Head of caudate nucleus (tissue), 42 donors: ENCODE measurements at regions not wholly inside any gene's neighbourhood (a gene's known extent, or its start where the extent isn't known, plus 50 kb on each side); places are given as distances from the start of the nearest gene placed in this dataset.

Source experiments
- DNase-seq, 42 donors: peaks; one replicate each; pipeline versions ENCODE4 v3.0.0 to v3.0.0-alpha.2; 2020 to 2021; ENCODE audit warnings: mixed read lengths in 7 of 42
- intact Hi-C: fragments of 100-400 bp; cut with DNase I; formaldehyde crosslinking; loops from one replicate; pipeline ENCODE4 v1.15.0; 2022

GRCh38 chr9:107870927-107871680 is 381.5 kb upstream of the KLF4 start:
- DNase-seq, result no peak
- intact Hi-C loops, result no loop called here

- intact Hi-C loops, result no loop called here
- DNase-seq, result no peak
Observed at GRCh38 chr9:107870221-107870620, 380.7 kb upstream of the KLF4 start.

GRCh38 chr9:107869111-107869510 is 379.5 kb upstream of the KLF4 start:
- no peak for DNase-seq
- intact Hi-C loops, result no loop called here

- intact Hi-C loops, result no loop called here
- no peak for DNase-seq
Observed at GRCh38 chr9:107868186-107868585, 378.6 kb upstream of the KLF4 start.

- DNase-seq, result no peak
- intact Hi-C loops, result no loop called here
Observed at GRCh38 chr9:107867738-107868137, 378.2 kb upstream of the KLF4 start.

- intact Hi-C loops, result no loop called here
- DNase-seq, result peak in 4 of 42 donors; percentile 3 to 41 (median 22)
Observed at GRCh38 chr9:107866711-107867311, 377.2 kb upstream of the KLF4 start.

GRCh38 chr9:107863396-107863795 is 373.8 kb upstream of the KLF4 start:
- intact Hi-C loops, result no loop called here
- no peak for DNase-seq

GRCh38 chr9:107862881-107863280 is 373.3 kb upstream of the KLF4 start:
- DNase-seq, result no peak
- intact Hi-C loops, result no loop called here

GRCh38 chr9:107862323-107862722 is 372.8 kb upstream of the KLF4 start:
- DNase-seq, result no peak
- intact Hi-C loops, result no loop called here

- intact Hi-C loops, result no loop called here
- DNase-seq, result no peak
Observed at GRCh38 chr9:107861075-107861474, 371.5 kb upstream of the KLF4 start.

- no peak for DNase-seq
- intact Hi-C loops, result no loop called here
Observed at GRCh38 chr9:107858260-107858659, 368.7 kb upstream of the KLF4 start.

GRCh38 chr9:107856633-107857032 is 367.1 kb upstream of the KLF4 start:
- intact Hi-C loops, result no loop called here
- DNase-seq, result no peak

- intact Hi-C loops, result no loop called here
- no peak for DNase-seq
Observed at GRCh38 chr9:107855164-107855563, 365.6 kb upstream of the KLF4 start.

- peak in 1 of 42 donors; percentile 22 for DNase-seq
- intact Hi-C loops, result no loop called here
Observed at GRCh38 chr9:107853461-107853860, 363.9 kb upstream of the KLF4 start.

GRCh38 chr9:107852891-107853290 is 363.3 kb upstream of the KLF4 start:
- DNase-seq, result peak in 1 of 42 donors; percentile 7
- intact Hi-C loops, result no loop called here

GRCh38 chr9:107850653-107851052 is 361.1 kb upstream of the KLF4 start:
- intact Hi-C loops, result no loop called here
- no peak for DNase-seq

GRCh38 chr9:107847978-107848964 is 358.7 kb upstream of the KLF4 start:
- intact Hi-C loops, result no loop called here
- DNase-seq, result peak in 1 of 42 donors; percentile 2

GRCh38 chr9:107842530-107842929 is 353.0 kb upstream of the KLF4 start:
- intact Hi-C loops, result no loop called here
- no peak for DNase-seq

- DNase-seq, result no peak
- intact Hi-C loops, result no loop called here
Observed at GRCh38 chr9:107841076-107841475, 351.5 kb upstream of the KLF4 start.

- DNase-seq, result peak in 1 of 42 donors; percentile 7
- intact Hi-C loops, result no loop called here
Observed at GRCh38 chr9:107839371-107839770, 349.8 kb upstream of the KLF4 start.
